LNCAP (cell line): ENCODE measurements at regions not wholly inside any gene's neighbourhood (a gene's known extent, or its start where the extent isn't known, plus 50 kb on each side); places are given as distances from the start of the nearest gene placed in this dataset.

Source experiments
- CTCF ChIP-seq: fragments of 450-650 bp; IDR thresholded peaks from 2 replicates; pipeline ENCODE4 v1.5.1; 2017; ENCODE audit warnings: mild to moderate bottlenecking

- no peak for TF ChIP-seq CTCF
These were observed 104.4 kb upstream of the ESR1 start for GRCh38 chr6:151702851-151703658.

- no peak for TF ChIP-seq CTCF
These were observed 103.1 kb upstream of the ESR1 start for GRCh38 chr6:151704383-151704782.

GRCh38 chr6:151705993-151706733 is 101.3 kb upstream of the ESR1 start:
- TF ChIP-seq CTCF: no peak

GRCh38 chr6:151709329-151709728 is 98.2 kb upstream of the ESR1 start:
- TF ChIP-seq CTCF: no peak

GRCh38 chr6:151716526-151716932 is 91.0 kb upstream of the ESR1 start:
- TF ChIP-seq CTCF: no peak

GRCh38 chr6:151719070-151719469 is 88.4 kb upstream of the ESR1 start:
- TF ChIP-seq CTCF: no peak

- TF ChIP-seq CTCF: no peak
These were observed 86.3 kb upstream of the ESR1 start for GRCh38 chr6:151721146-151721545.
